ENCODE measurements at regions not wholly inside any gene's neighbourhood (a gene's known extent, or its start where the extent isn't known, plus 50 kb on each side); places are given as distances from the start of the nearest gene placed in this dataset.

DNA sequence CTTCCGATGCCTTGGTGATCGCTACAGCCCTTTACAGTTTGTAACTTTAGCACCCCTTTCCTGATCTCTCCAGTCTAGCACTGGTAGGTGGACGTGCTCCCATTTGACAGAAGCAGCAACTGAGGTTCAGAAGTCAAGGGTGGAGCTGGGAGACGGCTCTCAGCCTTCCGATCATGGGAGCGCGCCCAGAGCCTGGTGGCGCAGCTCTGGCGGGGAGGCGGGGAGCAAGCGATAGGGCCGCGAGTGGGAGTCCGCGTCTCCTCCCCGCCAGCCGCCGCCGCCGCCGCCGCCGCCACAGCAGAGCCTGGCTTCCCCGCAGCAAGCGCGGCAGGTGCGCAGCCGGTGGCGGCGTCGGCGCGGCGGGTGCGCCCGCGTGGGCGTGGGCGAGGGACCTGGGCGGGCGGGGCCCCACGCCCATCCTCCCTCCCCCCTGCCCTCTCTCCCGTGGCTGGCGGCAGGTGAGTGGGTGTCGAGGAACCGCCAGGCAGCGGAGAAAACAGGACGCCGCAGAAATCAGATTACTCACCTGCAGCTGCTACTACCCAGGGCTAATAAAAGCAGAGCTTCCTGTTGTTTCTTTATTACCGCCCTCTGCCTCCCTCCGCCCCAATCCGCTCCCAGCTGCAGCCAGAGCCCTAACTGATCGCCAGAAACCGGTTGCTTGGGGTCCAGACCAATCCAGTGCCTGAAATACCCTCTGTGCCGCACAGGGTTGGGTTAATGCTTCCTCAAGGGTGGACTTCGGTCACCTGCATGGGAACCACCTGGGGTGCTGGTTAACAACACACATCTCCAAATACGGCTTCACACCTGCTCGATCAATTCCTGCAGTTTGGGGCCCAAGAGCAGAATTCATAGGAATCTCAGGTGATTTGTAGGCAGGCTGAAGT lies 60.2 kb upstream of the ID3 start:
- Histone ChIP-seq H3K4me1 (ENCODE audit: control insufficient read depth in 1 of 2, insufficient read depth in 1 of 2, low read depth in 1 of 2, low read length in 1 of 2) (no peaks in the 10 kb centered on the region), H3K36me3 (no peaks in the 10 kb centered on the region), H3K9me3 (no peaks in the 10 kb centered on the region), H3K27ac (no peak overlapping the region), H3K4me3 (ENCODE audit: low read depth in 1 of 2, low read length in 1 of 2) (no peak overlapping the region), H3K27me3 (peaks cover 99% of the 10 kb centered on the region)
- TF ChIP-seq, protein P1, sequence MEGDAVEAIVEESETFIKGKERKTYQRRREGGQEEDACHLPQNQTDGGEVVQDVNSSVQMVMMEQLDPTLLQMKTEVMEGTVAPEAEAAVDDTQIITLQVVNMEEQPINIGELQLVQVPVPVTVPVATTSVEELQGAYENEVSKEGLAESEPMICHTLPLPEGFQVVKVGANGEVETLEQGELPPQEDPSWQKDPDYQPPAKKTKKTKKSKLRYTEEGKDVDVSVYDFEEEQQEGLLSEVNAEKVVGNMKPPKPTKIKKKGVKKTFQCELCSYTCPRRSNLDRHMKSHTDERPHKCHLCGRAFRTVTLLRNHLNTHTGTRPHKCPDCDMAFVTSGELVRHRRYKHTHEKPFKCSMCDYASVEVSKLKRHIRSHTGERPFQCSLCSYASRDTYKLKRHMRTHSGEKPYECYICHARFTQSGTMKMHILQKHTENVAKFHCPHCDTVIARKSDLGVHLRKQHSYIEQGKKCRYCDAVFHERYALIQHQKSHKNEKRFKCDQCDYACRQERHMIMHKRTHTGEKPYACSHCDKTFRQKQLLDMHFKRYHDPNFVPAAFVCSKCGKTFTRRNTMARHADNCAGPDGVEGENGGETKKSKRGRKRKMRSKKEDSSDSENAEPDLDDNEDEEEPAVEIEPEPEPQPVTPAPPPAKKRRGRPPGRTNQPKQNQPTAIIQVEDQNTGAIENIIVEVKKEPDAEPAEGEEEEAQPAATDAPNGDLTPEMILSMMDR (IDR thresholded peaks at IDR 0.05), result no peak

DNA sequence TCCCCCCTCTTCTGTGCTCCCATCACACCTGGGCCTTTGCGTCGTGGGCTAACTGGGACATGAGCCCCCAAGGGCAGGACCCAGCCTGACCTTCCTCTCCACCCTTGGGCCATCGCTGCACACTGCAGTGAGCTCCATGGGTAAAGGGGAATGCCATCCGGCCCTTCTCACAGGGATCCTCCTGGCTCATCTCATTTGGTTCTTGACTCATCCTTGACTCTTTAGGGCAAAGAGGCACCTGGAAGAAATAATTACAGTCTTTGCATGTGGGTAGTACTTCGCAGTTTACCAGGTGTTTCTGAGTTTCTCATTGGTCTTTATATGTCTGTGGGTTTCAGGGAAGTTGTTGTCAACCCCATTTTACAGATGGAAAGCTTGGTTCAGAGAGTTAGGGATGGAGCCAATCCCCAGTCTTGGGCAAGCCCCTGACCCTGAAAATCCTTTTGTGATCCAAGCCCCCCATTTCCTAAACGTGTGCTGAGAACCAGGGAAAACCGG lies 59.3 kb upstream of the ID3 start:
- Histone ChIP-seq H3K9me3 (no peaks in the 10 kb centered on the region), H3K27ac (no peak overlapping the region), H3K36me3 (no peaks in the 10 kb centered on the region), H3K27me3 (peaks cover 97% of the 10 kb centered on the region), H3K4me1 (ENCODE audit: control insufficient read depth in 1 of 2, insufficient read depth in 1 of 2, low read depth in 1 of 2, low read length in 1 of 2) (no peaks in the 10 kb centered on the region), H3K4me3 (ENCODE audit: low read depth in 1 of 2, low read length in 1 of 2) (no peak overlapping the region)
- TF ChIP-seq, protein P1 (IDR thresholded peaks at IDR 0.05), result no peak

DNA sequence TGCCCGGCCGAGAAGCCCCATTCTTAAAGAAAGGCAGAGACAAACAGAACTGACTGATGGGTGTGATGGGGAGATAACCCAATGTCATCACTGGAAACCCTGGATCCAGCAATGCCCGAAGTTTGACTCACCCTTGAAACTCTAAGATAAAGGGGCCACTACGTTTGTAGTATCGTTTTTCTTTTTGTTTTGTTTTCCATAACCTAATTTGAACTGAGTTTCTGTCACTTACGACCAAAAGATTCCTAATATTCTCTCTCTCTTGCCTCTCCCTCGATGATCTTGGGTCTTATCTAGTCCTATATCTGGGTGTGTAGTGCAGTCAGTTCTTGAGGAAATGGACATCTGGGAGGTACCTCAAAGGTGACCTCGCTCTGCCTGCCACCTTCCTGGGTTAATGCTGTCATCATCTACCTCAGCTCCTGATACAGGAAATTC lies 57.8 kb upstream of the ID3 start:
- Histone ChIP-seq H3K36me3 (no peaks in the 10 kb centered on the region), H3K4me3 (ENCODE audit: low read depth in 1 of 2, low read length in 1 of 2) (no peak overlapping the region), H3K27ac (no peak overlapping the region), H3K4me1 (ENCODE audit: control insufficient read depth in 1 of 2, insufficient read depth in 1 of 2, low read depth in 1 of 2, low read length in 1 of 2) (no peaks in the 10 kb centered on the region), H3K27me3 (peaks cover 97% of the 10 kb centered on the region), H3K9me3 (no peaks in the 10 kb centered on the region)
- TF ChIP-seq, protein P1 (IDR thresholded peaks at IDR 0.05), result no peak

DNA sequence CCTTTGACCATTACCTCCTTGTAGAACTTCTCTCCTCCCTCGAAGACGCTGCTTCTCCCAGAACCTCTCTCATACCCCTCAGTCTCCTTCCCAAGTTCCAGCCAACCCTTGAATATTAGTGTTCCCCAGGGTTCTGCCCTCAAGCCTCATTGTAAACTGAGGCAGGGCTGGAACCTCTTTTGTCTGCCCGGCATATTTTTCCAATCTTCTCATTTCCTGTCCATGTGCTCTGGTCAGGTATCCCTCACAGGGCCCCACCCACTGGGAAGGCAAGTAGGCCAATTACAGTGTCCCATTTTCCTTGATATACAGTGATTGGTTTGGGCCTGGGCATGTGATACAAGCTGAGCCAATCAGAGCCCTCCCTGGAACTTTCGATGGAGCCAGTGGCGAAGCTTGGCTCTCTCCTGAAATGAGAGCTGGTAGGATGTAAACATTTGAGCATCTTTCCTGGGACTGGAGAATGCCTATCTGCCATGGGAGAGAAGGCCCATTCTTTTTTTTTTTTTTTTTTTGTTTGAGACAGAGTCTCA lies 57.1 kb upstream of the ID3 start:
- no peaks in the 10 kb centered on the region for H3K4me1 ChIP-seq (ENCODE audit: control insufficient read depth in 1 of 2, insufficient read depth in 1 of 2, low read depth in 1 of 2, low read length in 1 of 2)
- TF ChIP-seq, protein P1 (IDR thresholded peaks at IDR 0.05), result no peak
- no peaks in the 10 kb centered on the region for H3K36me3 ChIP-seq
- H3K9me3 ChIP-seq, result no peaks in the 10 kb centered on the region
- H3K27ac ChIP-seq, result no peak overlapping the region
- H3K4me3 ChIP-seq (ENCODE audit: low read depth in 1 of 2, low read length in 1 of 2), result no peak overlapping the region
- peaks cover 96% of the 10 kb centered on the region for H3K27me3 ChIP-seq

DNA sequence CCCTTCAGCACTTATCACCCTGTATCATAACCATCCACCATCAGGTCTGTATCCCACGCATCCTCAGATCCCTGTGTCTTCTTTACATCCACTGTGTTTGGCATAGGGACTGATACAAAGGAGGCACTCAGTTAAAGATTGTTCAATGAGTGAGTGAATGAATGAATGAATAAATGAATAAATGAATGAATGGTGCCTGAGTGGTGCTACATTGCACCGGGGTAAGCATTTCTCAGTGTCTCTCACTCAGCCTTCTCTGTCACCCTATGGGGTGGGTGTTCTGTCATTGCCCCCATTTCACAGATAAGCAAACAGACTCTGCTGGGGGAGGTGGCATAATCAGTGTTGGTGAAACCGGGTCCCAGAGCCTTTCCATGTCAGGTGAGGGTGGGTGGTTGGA lies 56.6 kb upstream of the ID3 start:
- H3K4me1 ChIP-seq (ENCODE audit: control insufficient read depth in 1 of 2, insufficient read depth in 1 of 2, low read depth in 1 of 2, low read length in 1 of 2), result no peaks in the 10 kb centered on the region
- no peaks in the 10 kb centered on the region for H3K9me3 ChIP-seq
- no peaks in the 10 kb centered on the region for H3K36me3 ChIP-seq
- H3K4me3 ChIP-seq (ENCODE audit: low read depth in 1 of 2, low read length in 1 of 2), result no peak overlapping the region
- no peak overlapping the region for H3K27ac ChIP-seq
- peaks cover 95% of the 10 kb centered on the region for H3K27me3 ChIP-seq
- TF ChIP-seq, protein P1 (IDR thresholded peaks at IDR 0.05), result no peak

Data from neutrophil (primary cell).